ENCODE measurements at regions not wholly inside any gene's neighbourhood (a gene's known extent, or its start where the extent isn't known, plus 50 kb on each side); places are given as distances from the start of the nearest gene placed in this dataset.

DNA sequence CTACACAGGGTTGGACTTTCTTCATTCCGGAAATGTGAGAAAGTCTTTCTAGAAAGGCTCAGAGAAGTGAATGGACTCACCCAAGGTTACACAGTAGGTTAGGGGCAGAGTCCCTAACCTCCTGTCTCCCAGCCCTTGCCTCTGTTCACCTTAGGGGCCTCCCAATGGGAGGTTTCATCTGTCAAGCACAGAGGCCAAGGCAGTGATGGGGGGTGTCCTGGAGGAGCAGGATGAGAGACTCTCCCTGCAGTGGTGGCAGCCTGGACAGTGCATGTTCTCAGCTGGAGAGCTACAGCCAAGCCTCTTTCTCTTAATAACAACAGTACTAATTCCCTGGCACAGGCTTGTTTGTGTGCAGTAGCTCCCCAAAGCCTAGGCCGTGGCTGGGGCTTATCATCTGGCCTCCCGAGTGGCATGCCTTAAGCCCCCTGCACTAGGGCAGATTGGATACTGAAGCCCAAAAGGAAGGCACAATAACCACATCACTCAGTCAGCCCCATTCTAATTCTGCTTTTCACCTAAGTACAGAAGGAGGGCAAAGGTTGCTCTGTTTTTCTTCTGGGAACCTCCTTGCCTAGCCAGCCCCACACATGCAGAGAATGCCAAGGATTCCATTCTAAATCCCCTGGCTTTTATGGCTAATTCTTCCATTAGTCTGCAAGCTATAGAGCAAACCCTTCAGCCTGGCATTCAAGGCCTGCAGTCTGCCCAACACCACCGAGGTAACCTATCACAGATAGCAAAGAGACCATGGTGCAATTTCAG, 50.2 kb upstream of the XPA start:
- TF ChIP-seq, protein P1, sequence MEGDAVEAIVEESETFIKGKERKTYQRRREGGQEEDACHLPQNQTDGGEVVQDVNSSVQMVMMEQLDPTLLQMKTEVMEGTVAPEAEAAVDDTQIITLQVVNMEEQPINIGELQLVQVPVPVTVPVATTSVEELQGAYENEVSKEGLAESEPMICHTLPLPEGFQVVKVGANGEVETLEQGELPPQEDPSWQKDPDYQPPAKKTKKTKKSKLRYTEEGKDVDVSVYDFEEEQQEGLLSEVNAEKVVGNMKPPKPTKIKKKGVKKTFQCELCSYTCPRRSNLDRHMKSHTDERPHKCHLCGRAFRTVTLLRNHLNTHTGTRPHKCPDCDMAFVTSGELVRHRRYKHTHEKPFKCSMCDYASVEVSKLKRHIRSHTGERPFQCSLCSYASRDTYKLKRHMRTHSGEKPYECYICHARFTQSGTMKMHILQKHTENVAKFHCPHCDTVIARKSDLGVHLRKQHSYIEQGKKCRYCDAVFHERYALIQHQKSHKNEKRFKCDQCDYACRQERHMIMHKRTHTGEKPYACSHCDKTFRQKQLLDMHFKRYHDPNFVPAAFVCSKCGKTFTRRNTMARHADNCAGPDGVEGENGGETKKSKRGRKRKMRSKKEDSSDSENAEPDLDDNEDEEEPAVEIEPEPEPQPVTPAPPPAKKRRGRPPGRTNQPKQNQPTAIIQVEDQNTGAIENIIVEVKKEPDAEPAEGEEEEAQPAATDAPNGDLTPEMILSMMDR (IDR thresholded peaks at IDR 0.05; ENCODE audit: insufficient read depth, low read depth, low read length) = no peak
- CTCF ChIA-PET = no interaction called here
- no peak overlapping the region for H3K4me3 ChIP-seq (ENCODE audit: low read depth, low read length)
- H3K36me3 ChIP-seq (ENCODE audit: control insufficient read depth, insufficient read depth, low read length) = no peaks in the 10 kb centered on the region
- POLR2A ChIA-PET = no interaction called here
- peaks cover 22% of the 10 kb centered on the region for H3K27me3 ChIP-seq (ENCODE audit: control insufficient read depth, insufficient read depth, low read length)
- DNase-seq (ENCODE audit: low read depth) = no peak

DNA sequence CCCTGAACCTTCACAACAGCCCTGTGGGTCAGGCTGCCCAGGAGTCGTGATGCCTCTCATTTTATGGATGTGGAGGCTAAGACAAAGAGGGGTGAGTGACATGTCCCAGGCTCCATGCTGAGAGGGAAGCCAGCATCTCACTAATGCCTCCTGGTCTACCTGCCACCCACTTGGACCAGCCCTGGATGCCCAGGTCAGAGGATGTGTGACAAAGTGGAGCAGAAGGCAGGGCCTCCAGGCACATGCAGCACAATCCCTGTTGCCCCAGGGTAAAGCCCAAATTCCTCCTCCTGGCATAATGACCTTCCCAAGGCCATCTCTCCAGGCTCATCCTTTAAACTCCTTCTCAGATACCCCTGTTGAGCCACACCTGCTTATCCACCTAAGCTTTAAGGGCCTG, 51.4 kb upstream of the XPA start:
- Histone ChIP-seq H3K36me3 (ENCODE audit: control insufficient read depth, insufficient read depth, low read length) (no peaks in the 10 kb centered on the region), H3K27me3 (ENCODE audit: control insufficient read depth, insufficient read depth, low read length) (peaks cover 26% of the 10 kb centered on the region), H3K4me3 (ENCODE audit: low read depth, low read length) (no peak overlapping the region)
- ChIA-PET CTCF (no interaction called here), POLR2A (no interaction called here)
- TF ChIP-seq, protein P1 (IDR thresholded peaks at IDR 0.05; ENCODE audit: insufficient read depth, low read depth, low read length) = no peak
- no peak for DNase-seq (ENCODE audit: low read depth)

DNA sequence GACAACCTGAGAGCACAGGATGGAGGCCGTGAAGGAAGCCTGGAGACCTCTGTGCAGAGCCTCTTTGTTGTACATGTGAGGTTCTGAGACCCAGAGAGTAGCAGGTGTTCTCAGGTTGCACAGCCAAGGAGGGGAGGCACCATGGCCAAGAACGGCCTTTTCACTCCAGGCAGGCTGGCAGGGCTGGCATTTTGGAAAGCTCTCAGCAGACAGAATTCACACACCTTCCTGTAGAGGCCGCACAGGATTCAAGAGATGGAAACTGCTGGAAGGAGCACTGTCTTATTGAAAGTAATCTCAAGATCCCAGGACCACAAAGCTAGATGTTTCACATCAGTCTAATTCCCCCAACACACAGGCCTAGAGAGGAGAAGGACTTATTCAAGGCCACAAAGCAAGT, 52.8 kb upstream of the XPA start:
- TF ChIP-seq, protein P1 (IDR thresholded peaks at IDR 0.05; ENCODE audit: insufficient read depth, low read depth, low read length) = no peak
- no peak for DNase-seq (ENCODE audit: low read depth)
- POLR2A ChIA-PET = no interaction called here
- CTCF ChIA-PET = interaction anchor here (0.6 to 1.5 kb wide), 5 partner anchors 13 to 151 kb away, joined by 3 to 8 read pairs (median 4); no protein-coding TSS in a partner anchor
- H3K4me3 ChIP-seq (ENCODE audit: low read depth, low read length) = no peak overlapping the region
- no peaks in the 10 kb centered on the region for H3K36me3 ChIP-seq (ENCODE audit: control insufficient read depth, insufficient read depth, low read length)
- peaks cover 24% of the 10 kb centered on the region for H3K27me3 ChIP-seq (ENCODE audit: control insufficient read depth, insufficient read depth, low read length)

- no peaks in the 10 kb centered on the region for H3K36me3 ChIP-seq (ENCODE audit: control insufficient read depth, insufficient read depth, low read length)
- H3K27me3 ChIP-seq (ENCODE audit: control insufficient read depth, insufficient read depth, low read length) = peaks cover 15% of the 10 kb centered on the region
- ChIA-PET POLR2A (no interaction called here), CTCF (interaction anchor here (0.9 to 1.5 kb wide), 3 partner anchors 11 to 139 kb away, joined by 3 read pairs; no protein-coding TSS in a partner anchor)
- no peak for DNase-seq (ENCODE audit: low read depth)
- TF ChIP-seq, protein P1 (IDR thresholded peaks at IDR 0.05; ENCODE audit: insufficient read depth, low read depth, low read length) = no peak
- no peak overlapping the region for H3K4me3 ChIP-seq (ENCODE audit: low read depth, low read length)
These were observed 54.4 kb upstream of the XPA start for GRCh38 chr9:97751531-97751930.

GRCh38 chr9:97752274-97752673, 55.1 kb upstream of the XPA start:
- POLR2A ChIA-PET = no interaction called here
- H3K27me3 ChIP-seq (ENCODE audit: control insufficient read depth, insufficient read depth, low read length) = peaks cover 21% of the 10 kb centered on the region
- CTCF ChIA-PET = interaction anchor here (0.9 to 1.5 kb wide), 3 partner anchors 12 to 149 kb away, joined by 3 to 5 read pairs (median 3); no protein-coding TSS in a partner anchor
- TF ChIP-seq, protein P1 (IDR thresholded peaks at IDR 0.05; ENCODE audit: insufficient read depth, low read depth, low read length) = no peak
- H3K36me3 ChIP-seq (ENCODE audit: control insufficient read depth, insufficient read depth, low read length) = no peaks in the 10 kb centered on the region
- H3K4me3 ChIP-seq (ENCODE audit: low read depth, low read length) = no peak overlapping the region
- no peak for DNase-seq (ENCODE audit: low read depth)

Data from BJ (cell line).